ENCODE measurements at regions not wholly inside any gene's neighbourhood (a gene's known extent, or its start where the extent isn't known, plus 50 kb on each side); places are given as distances from the start of the nearest gene placed in this dataset.

DNA sequence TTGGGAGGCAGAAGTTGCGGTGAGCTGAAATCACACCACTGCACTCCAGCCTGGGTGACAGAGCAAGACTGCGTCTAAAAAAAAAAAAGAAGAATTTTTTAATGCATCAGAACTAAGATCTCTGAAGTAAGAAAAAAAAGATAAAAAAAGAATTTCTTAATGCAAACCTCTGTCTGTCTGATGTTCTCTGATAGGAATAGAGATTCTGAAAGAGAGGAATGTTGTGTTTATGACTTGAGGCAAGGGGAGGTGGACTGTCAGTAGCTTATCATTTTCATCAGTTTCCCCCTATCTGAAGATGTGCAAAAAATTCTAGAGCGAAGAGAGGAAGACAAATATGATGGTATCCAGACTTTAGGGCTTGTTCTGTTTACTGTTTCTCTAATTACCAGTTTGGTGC, 121.5 kb downstream of the SEC23IP start:
- ChIA-PET POLR2A (no interaction called here), CTCF (no interaction called here)
- Histone ChIP-seq H3K4me2 (no peak overlapping the region), H3K4me1 (no peaks in the 10 kb centered on the region), H3K9me3 (no peaks in the 10 kb centered on the region), H3K27ac (no peak overlapping the region), H3K4me3 (no peak overlapping the region)
- 5% methylated on average over 3 of the region's 3 CpGs for WGBS (ENCODE audit: missing lambda C conversion rate)
- TF ChIP-seq PHF8 (IDR thresholded peaks at IDR 0.05; ENCODE audit: borderline replicate concordance, low read depth), result no peak
- FAIRE-seq, result no peak
- DNase-seq (ENCODE audit: low read depth in 1 of 2, low spot score in 1 of 2), result no peak
- ATAC-seq, result no peak

GRCh38 chr10:120015064-120015463, 122.5 kb downstream of the SEC23IP start:
- CTCF ChIA-PET, result no interaction called here
- ATAC-seq, result no peak
- no peak for FAIRE-seq
- DNase-seq (ENCODE audit: low read depth in 1 of 2, low spot score in 1 of 2), result no peak
- no peak overlapping the region for H3K4me3 ChIP-seq
- POLR2A ChIA-PET, result no interaction called here
- 44% methylated on average over 5 of the region's 5 CpGs for WGBS (ENCODE audit: missing lambda C conversion rate)
- H3K9me3 ChIP-seq, result no peaks in the 10 kb centered on the region
- no peak overlapping the region for H3K4me2 ChIP-seq
- H3K4me1 ChIP-seq, result no peaks in the 10 kb centered on the region
- no peak overlapping the region for H3K27ac ChIP-seq
- no peak for TF ChIP-seq E2F6 (IDR thresholded peaks at IDR 0.05; ENCODE audit: borderline replicate concordance, low read depth)
- no peak for TF ChIP-seq ESRRA (IDR thresholded peaks at IDR 0.05; ENCODE audit: borderline replicate concordance, low read length)
- TF ChIP-seq, protein P1, sequence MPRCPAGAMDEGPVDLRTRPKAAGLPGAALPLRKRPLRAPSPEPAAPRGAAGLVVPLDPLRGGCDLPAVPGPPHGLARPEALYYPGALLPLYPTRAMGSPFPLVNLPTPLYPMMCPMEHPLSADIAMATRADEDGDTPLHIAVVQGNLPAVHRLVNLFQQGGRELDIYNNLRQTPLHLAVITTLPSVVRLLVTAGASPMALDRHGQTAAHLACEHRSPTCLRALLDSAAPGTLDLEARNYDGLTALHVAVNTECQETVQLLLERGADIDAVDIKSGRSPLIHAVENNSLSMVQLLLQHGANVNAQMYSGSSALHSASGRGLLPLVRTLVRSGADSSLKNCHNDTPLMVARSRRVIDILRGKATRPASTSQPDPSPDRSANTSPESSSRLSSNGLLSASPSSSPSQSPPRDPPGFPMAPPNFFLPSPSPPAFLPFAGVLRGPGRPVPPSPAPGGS (IDR thresholded peaks at IDR 0.05), result no peak
- TF ChIP-seq TFCP2L1 (CRISPR knock-in tag; IDR thresholded peaks at IDR 0.05), result no peak

GRCh38 chr10:120016906-120017305, 124.4 kb downstream of the SEC23IP start:
- DNase-seq (ENCODE audit: low read depth in 1 of 2, low spot score in 1 of 2) (no peak), ATAC-seq (no peak), FAIRE-seq (no peak)
- Histone ChIP-seq H3K4me3 (no peak overlapping the region), H3K4me1 (no peaks in the 10 kb centered on the region), H3K4me2 (no peak overlapping the region), H3K27ac (no peak overlapping the region), H3K9me3 (no peaks in the 10 kb centered on the region)
- ChIA-PET CTCF (no interaction called here), POLR2A (no interaction called here)
- WGBS (ENCODE audit: missing lambda C conversion rate), result 70% methylated on average over 1 of the region's 1 CpG
- no peak for TF ChIP-seq FOSL2 (IDR thresholded peaks at IDR 0.05)
- no peak for TF ChIP-seq FOSL2 (CRISPR knock-in tag; IDR thresholded peaks at IDR 0.05)
- no peak for TF ChIP-seq MAZ (IDR thresholded peaks at IDR 0.05; ENCODE audit: borderline replicate concordance, low read depth, low read length)

DNA sequence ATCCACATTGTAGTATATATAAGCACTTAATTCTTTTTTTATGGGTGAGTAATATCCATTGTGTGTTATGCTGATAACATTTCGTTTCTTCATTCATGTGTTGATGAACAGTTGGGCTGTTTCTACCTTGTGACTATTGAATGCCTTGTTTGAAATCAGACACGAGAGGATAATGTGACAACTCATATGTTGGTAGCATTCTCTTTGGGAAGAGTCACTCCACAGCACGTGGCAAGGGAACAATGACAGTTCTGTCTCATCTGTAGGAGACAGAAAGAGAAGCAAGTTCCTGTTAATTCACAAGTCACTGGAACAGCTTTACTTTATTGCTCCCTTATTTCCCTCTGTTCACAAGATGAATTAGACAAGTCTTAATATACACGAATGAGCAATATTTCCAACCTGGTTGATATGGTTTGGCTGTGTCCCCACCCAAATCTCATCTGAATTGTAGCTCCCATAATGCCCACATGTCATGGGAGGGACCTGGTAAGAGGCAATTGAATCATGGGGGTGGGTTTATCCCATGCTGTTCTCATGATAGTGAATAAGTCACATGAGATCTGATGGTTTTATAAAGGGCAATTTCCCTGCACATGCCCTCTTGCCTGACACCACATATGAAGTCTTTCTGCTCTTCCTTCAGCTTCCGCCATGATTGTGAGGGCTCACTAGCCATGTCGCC, 125.3 kb downstream of the SEC23IP start:
- no peak for DNase-seq (ENCODE audit: low read depth in 1 of 2, low spot score in 1 of 2)
- ChIA-PET CTCF (interaction anchor here (0.6 kb wide), 1 partner anchor 75 kb away, joined by 3 read pairs; no protein-coding TSS in a partner anchor), POLR2A (no interaction called here)
- H3K4me1 ChIP-seq, result no peaks in the 10 kb centered on the region
- no peak overlapping the region for H3K27ac ChIP-seq
- TF ChIP-seq, protein P2, sequence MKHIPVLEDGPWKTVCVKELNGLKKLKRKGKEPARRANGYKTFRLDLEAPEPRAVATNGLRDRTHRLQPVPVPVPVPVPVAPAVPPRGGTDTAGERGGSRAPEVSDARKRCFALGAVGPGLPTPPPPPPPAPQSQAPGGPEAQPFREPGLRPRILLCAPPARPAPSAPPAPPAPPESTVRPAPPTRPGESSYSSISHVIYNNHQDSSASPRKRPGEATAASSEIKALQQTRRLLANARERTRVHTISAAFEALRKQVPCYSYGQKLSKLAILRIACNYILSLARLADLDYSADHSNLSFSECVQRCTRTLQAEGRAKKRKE (CRISPR knock-in tag; IDR thresholded peaks at IDR 0.05; ENCODE audit: low read depth), result no peak
- TF ChIP-seq NR3C1 (IDR thresholded peaks at IDR 0.05), result no peak
- TF ChIP-seq CEBPB (IDR thresholded peaks at IDR 0.05), result no peak
- no peak for TF ChIP-seq CBX2 (IDR thresholded peaks at IDR 0.05; ENCODE audit: borderline replicate concordance, low read depth)
- TF ChIP-seq CBX8 (IDR thresholded peaks at IDR 0.05), result no peak
- TF ChIP-seq, protein P3, sequence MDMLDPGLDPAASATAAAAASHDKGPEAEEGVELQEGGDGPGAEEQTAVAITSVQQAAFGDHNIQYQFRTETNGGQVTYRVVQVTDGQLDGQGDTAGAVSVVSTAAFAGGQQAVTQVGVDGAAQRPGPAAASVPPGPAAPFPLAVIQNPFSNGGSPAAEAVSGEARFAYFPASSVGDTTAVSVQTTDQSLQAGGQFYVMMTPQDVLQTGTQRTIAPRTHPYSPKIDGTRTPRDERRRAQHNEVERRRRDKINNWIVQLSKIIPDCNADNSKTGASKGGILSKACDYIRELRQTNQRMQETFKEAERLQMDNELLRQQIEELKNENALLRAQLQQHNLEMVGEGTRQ (IDR thresholded peaks at IDR 0.05), result no peak
- TF ChIP-seq MAX (IDR thresholded peaks at IDR 0.05), result no peak
- no peak for TF ChIP-seq MAFK (IDR thresholded peaks at IDR 0.05; ENCODE audit: partially characterized antibody)
- TF ChIP-seq POLR2A (IDR thresholded peaks at IDR 0.05; ENCODE audit: low read length), result no peak
- no peak for TF ChIP-seq ZFP36 (IDR thresholded peaks at IDR 0.05; ENCODE audit: borderline replicate concordance, partially characterized antibody)
- TF ChIP-seq HOXA7 (CRISPR knock-in tag; IDR thresholded peaks at IDR 0.05), result no peak
- no peak for TF ChIP-seq NFE2L2 (conservative IDR thresholded peaks at IDR 0.05; ENCODE audit: low read length)
- no peak for TF ChIP-seq E2F6 (IDR thresholded peaks at IDR 0.05; ENCODE audit: borderline replicate concordance, low read depth)
- H3K4me2 ChIP-seq, result no peak overlapping the region
- no peak for FAIRE-seq
- no peak overlapping the region for H3K4me3 ChIP-seq
- H3K9me3 ChIP-seq, result no peaks in the 10 kb centered on the region
- WGBS (ENCODE audit: missing lambda C conversion rate), result 6% methylated on average over 6 of the region's 6 CpGs
- no peak for ATAC-seq
